ENCODE measurements at regions not wholly inside any gene's neighbourhood (a gene's known extent, or its start where the extent isn't known, plus 50 kb on each side); places are given as distances from the start of the nearest gene placed in this dataset.
A peak's percentile ranks its signal among the peaks of the same experiment; 100 is the strongest.

- no peak for DNase-seq (ENCODE audit: low read depth in 3 of 3)
These were observed 136.6 kb downstream of the PIK3R1 start for GRCh38 chr5:68352166-68352565.

- DNase-seq (ENCODE audit: low read depth in 3 of 3): no peak
These were observed 138.0 kb downstream of the PIK3R1 start for GRCh38 chr5:68353605-68354004.

GRCh38 chr5:68354315-68354714, 138.8 kb downstream of the PIK3R1 start:
- no peak for DNase-seq (ENCODE audit: low read depth in 3 of 3)

GRCh38 chr5:68356216-68356615, 140.7 kb downstream of the PIK3R1 start:
- no peak for DNase-seq (ENCODE audit: low read depth in 3 of 3)

- DNase-seq (ENCODE audit: low read depth in 3 of 3): no peak
These were observed 141.1 kb downstream of the PIK3R1 start for GRCh38 chr5:68356623-68357022.

- no peak for DNase-seq (ENCODE audit: low read depth in 3 of 3)
These were observed 144.1 kb downstream of the PIK3R1 start for GRCh38 chr5:68359699-68360098.

- no peak for DNase-seq (ENCODE audit: low read depth in 3 of 3)
These were observed 146.8 kb downstream of the PIK3R1 start for GRCh38 chr5:68362331-68362730.

- no peak for DNase-seq (ENCODE audit: low read depth in 3 of 3)
These were observed 150.3 kb downstream of the PIK3R1 start for GRCh38 chr5:68365889-68366288.

- DNase-seq (ENCODE audit: low read depth in 3 of 3): no peak
These were observed 151.7 kb downstream of the PIK3R1 start for GRCh38 chr5:68367287-68367686.

GRCh38 chr5:68367717-68368116, 152.2 kb downstream of the PIK3R1 start:
- DNase-seq (ENCODE audit: low read depth in 3 of 3): no peak

- DNase-seq (ENCODE audit: low read depth in 3 of 3): no peak
These were observed 152.9 kb downstream of the PIK3R1 start for GRCh38 chr5:68368311-68369022.

GRCh38 chr5:68369023-68369359, 153.4 kb downstream of the PIK3R1 start:
- DNase-seq (ENCODE audit: low read depth in 3 of 3): no peak

GRCh38 chr5:68369457-68370125, 154.0 kb downstream of the PIK3R1 start:
- peak in 2 of 3 experiments; percentile 5 to 23 for DNase-seq (ENCODE audit: low read depth in 3 of 3)

GRCh38 chr5:68370196-68370595, 154.6 kb downstream of the PIK3R1 start:
- DNase-seq (ENCODE audit: low read depth in 3 of 3): no peak

GRCh38 chr5:68371607-68372006, 156.1 kb downstream of the PIK3R1 start:
- DNase-seq (ENCODE audit: low read depth in 3 of 3): no peak

GRCh38 chr5:68372161-68372560, 156.6 kb downstream of the PIK3R1 start:
- DNase-seq (ENCODE audit: low read depth in 3 of 3): no peak

- DNase-seq (ENCODE audit: low read depth in 3 of 3): no peak
These were observed 157.5 kb downstream of the PIK3R1 start for GRCh38 chr5:68373050-68373449.

GRCh38 chr5:68374796-68375518, 159.4 kb downstream of the PIK3R1 start:
- DNase-seq (ENCODE audit: low read depth in 3 of 3): no peak

- DNase-seq (ENCODE audit: low read depth in 3 of 3): no peak
These were observed 160.0 kb downstream of the PIK3R1 start for GRCh38 chr5:68375540-68375939.

- DNase-seq (ENCODE audit: low read depth in 3 of 3): no peak
These were observed 161.4 kb downstream of the PIK3R1 start for GRCh38 chr5:68376935-68377334.

- DNase-seq (ENCODE audit: low read depth in 3 of 3): no peak
These were observed 162.2 kb downstream of the PIK3R1 start for GRCh38 chr5:68377733-68378132.

GRCh38 chr5:68378204-68378820, 162.8 kb downstream of the PIK3R1 start:
- no peak for DNase-seq (ENCODE audit: low read depth in 3 of 3)

Measured in stimulated activated CD4-positive, alpha-beta T cell treated with anti-CD3 and anti-CD28 coated beads, TNF-alpha, amount 100 ng/mL, for 4 hours (primary cell).